HG03457 (cell line): ENCODE measurements at regions not wholly inside any gene's neighbourhood (a gene's known extent, or its start where the extent isn't known, plus 50 kb on each side); places are given as distances from the start of the nearest gene placed in this dataset.

Experiments
- ATAC-seq: cut with Tn5 transposase; IDR thresholded peaks from one replicate; pipeline ENCODE4 v1.9.1; 2021; ENCODE audit warnings: moderate number of reproducible peaks; ENCODE audit not compliant: unreplicated experiment

- ATAC-seq, result no peak
Observed at GRCh38 chr3:28726840-28727239, 378.2 kb upstream of the AZI2 start.

GRCh38 chr3:28727307-28727706 lies 378.7 kb upstream of the AZI2 start:
- no peak for ATAC-seq

- ATAC-seq, result no peak
Observed at GRCh38 chr3:28738425-28738824, 389.8 kb upstream of the AZI2 start.

- ATAC-seq, result no peak
Observed at GRCh38 chr3:28739647-28740046, 391.0 kb upstream of the AZI2 start.

- ATAC-seq, result no peak
Observed at GRCh38 chr3:28743271-28743670, 394.6 kb upstream of the AZI2 start.

- no peak for ATAC-seq
Observed at GRCh38 chr3:28743831-28744230, 395.2 kb upstream of the AZI2 start.

GRCh38 chr3:28745436-28745835 lies 396.8 kb upstream of the AZI2 start:
- ATAC-seq, result no peak

- no peak for ATAC-seq
Observed at GRCh38 chr3:28745916-28746617, 397.4 kb upstream of the AZI2 start.

- no peak for ATAC-seq
Observed at GRCh38 chr3:28746990-28747389, 398.4 kb upstream of the AZI2 start.

GRCh38 chr3:28751864-28752263 lies 403.2 kb upstream of the AZI2 start:
- no peak for ATAC-seq

GRCh38 chr3:28752290-28752689 lies 403.7 kb upstream of the AZI2 start:
- ATAC-seq, result no peak

GRCh38 chr3:28756056-28756455 lies 407.4 kb upstream of the AZI2 start:
- ATAC-seq, result no peak

- ATAC-seq, result no peak
Observed at GRCh38 chr3:28758115-28758514, 409.5 kb upstream of the AZI2 start.

GRCh38 chr3:28761375-28761774 lies 412.8 kb upstream of the AZI2 start:
- no peak for ATAC-seq

GRCh38 chr3:28765194-28765593 lies 416.6 kb upstream of the AZI2 start:
- ATAC-seq, result no peak

- ATAC-seq, result no peak
Observed at GRCh38 chr3:28768439-28768838, 419.8 kb upstream of the AZI2 start.

- no peak for ATAC-seq
Observed at GRCh38 chr3:28777806-28778475, 429.3 kb upstream of the AZI2 start.

GRCh38 chr3:28780480-28780879 lies 431.9 kb upstream of the AZI2 start:
- ATAC-seq, result no peak

- no peak for ATAC-seq
Observed at GRCh38 chr3:28781053-28781452, 432.4 kb upstream of the AZI2 start.

- no peak for ATAC-seq
Observed at GRCh38 chr3:28786446-28786845, 437.8 kb upstream of the AZI2 start.

- ATAC-seq, result no peak
Observed at GRCh38 chr3:28788571-28788970, 439.9 kb upstream of the AZI2 start.

GRCh38 chr3:28791713-28792255 lies 443.2 kb upstream of the AZI2 start:
- no peak for ATAC-seq
